OCI-LY3 (cell line): ENCODE measurements at regions not wholly inside any gene's neighbourhood (a gene's known extent, or its start where the extent isn't known, plus 50 kb on each side); places are given as distances from the start of the nearest gene placed in this dataset.

Experiments used
- H2AFZ ChIP-seq: fragments of 200-600, 300-600 bp; shearing (Covaris generic); 2 replicates; pipeline ENCODE4 v1.6.0; 2014; ENCODE audit warnings: antibody characterized with exemption, low read depth, low read length
- H3K27ac ChIP-seq: fragments of 200-600, 300-600 bp; sonication (generic); 2 replicates; pipeline ENCODE4 v1.5.1; 2014; ENCODE audit warnings: mild to moderate bottlenecking, low read length, moderate library complexity, mixed read lengths
- H3K27me3 ChIP-seq: fragments of 200-600, 300-600 bp; sonication (generic); 2 replicates; pipeline ENCODE4 v1.6.1; 2014; ENCODE audit warnings: low read depth, low read length, mixed read lengths
- H3K36me3 ChIP-seq: fragments of 200-600, 300-600 bp; sonication (generic); replicated peaks from 2 replicates; pipeline ENCODE3; 2014; ENCODE audit warnings: low read depth, low read length, mixed read lengths
- H3K4me1 ChIP-seq: fragments of 300-600, 200-600 bp; sonication (generic); 2 replicates; pipeline ENCODE4 v1.6.1; 2014; ENCODE audit warnings: low read length, mixed read lengths
- H3K4me2 ChIP-seq: fragments of 200-600, 300-600 bp; sonication (generic); 2 replicates; pipeline ENCODE4 v1.6.1; 2014; ENCODE audit warnings: low read length, mixed read lengths
- H3K4me3 ChIP-seq: fragments of 300-600, 200-600 bp; sonication (generic); 2 replicates; pipeline ENCODE4 v1.5.1; 2014; ENCODE audit warnings: antibody characterized with exemption, mild to moderate bottlenecking, low read length, moderate library complexity
- H3K79me2 ChIP-seq: fragments of 300-600, 200-600 bp; shearing (Covaris generic); 2 replicates; pipeline ENCODE4 v1.6.1; 2014; ENCODE audit warnings: mild to moderate bottlenecking, low read length, mixed read lengths
- H3K9ac ChIP-seq: fragments of 300-600, 200-600 bp; shearing (Covaris generic); 2 replicates; pipeline ENCODE4 v1.6.0; 2014; ENCODE audit warnings: mild to moderate bottlenecking, low read length, moderate library complexity
- H3K9me3 ChIP-seq: fragments of 200-600, 300-600 bp; shearing (Covaris generic); 2 replicates; pipeline ENCODE4 v1.6.1; 2014; ENCODE audit warnings: low read length, mixed read lengths; ENCODE audit not compliant: insufficient read depth
- H4K20me1 ChIP-seq: fragments of 200-600, 300-600 bp; sonication (generic); 2 replicates; pipeline ENCODE4 v1.6.1; 2016; ENCODE audit warnings: low read length, mixed read lengths; ENCODE audit not compliant: insufficient read depth
- CTCF ChIP-seq: fragments of 200-600, 300-600 bp; sonication (generic); IDR thresholded peaks from 2 replicates; pipeline ENCODE4 v1.5.1; 2014; ENCODE audit warnings: antibody characterized with exemption, low read length, low read depth
- EZH2phosphoT487 ChIP-seq: fragments of 200-600 bp; shearing (Covaris generic); IDR thresholded peaks from 2 replicates; pipeline ENCODE4 v1.6.1; 2018; ENCODE audit warnings: antibody characterized with exemption, mixed run types, low read depth

GRCh38 chr2:120555092-120555491, 180.6 kb upstream of the GLI2 start:
- Histone ChIP-seq H3K9me3 (no peaks in the 10 kb centered on the region), H3K9ac (no peak overlapping the region), H3K4me3 (no peak overlapping the region), H3K4me2 (no peak overlapping the region), H3K79me2 (no peaks in the 10 kb centered on the region), H4K20me1 (no peaks in the 10 kb centered on the region), H3K4me1 (peaks cover 4% of the 10 kb centered on the region), H2AFZ (no peak overlapping the region), H3K27ac (no peak overlapping the region), H3K27me3 (peaks cover 13% of the 10 kb centered on the region), H3K36me3 (no peaks in the 10 kb centered on the region)
- no peak for TF ChIP-seq CTCF
- TF ChIP-seq EZH2phosphoT487: no peak

- no peaks in the 10 kb centered on the region for H3K9me3 ChIP-seq
- peak overlapping the region; percentile 26 for H3K4me2 ChIP-seq
- TF ChIP-seq EZH2phosphoT487 (no peak), CTCF (no peak)
- no peaks in the 10 kb centered on the region for H3K36me3 ChIP-seq
- H4K20me1 ChIP-seq: no peaks in the 10 kb centered on the region
- H2AFZ ChIP-seq: no peak overlapping the region
- H3K4me3 ChIP-seq: 0 out of 2 replicates have a peak overlapping the region, but pooled peaks have one; percentile 6
- H3K27ac ChIP-seq: no peak overlapping the region
- 0 out of 2 replicates have a peak, but pooled peaks cover 14% of the 10 kb centered on the region for H3K27me3 ChIP-seq
- peaks cover under 1% of the 10 kb centered on the region for H3K4me1 ChIP-seq
- H3K9ac ChIP-seq: no peak overlapping the region
- no peaks in the 10 kb centered on the region for H3K79me2 ChIP-seq
Observed at GRCh38 chr2:120556911-120557310, 178.8 kb upstream of the GLI2 start.

GRCh38 chr2:120558847-120559246, 176.8 kb upstream of the GLI2 start:
- H3K27me3 ChIP-seq: 0 out of 2 replicates have a peak, but pooled peaks cover 14% of the 10 kb centered on the region
- no peak for TF ChIP-seq EZH2phosphoT487
- no peak for TF ChIP-seq CTCF
- no peak overlapping the region for H2AFZ ChIP-seq
- no peaks in the 10 kb centered on the region for H3K9me3 ChIP-seq
- no peak overlapping the region for H3K27ac ChIP-seq
- H3K79me2 ChIP-seq: no peaks in the 10 kb centered on the region
- H3K4me1 ChIP-seq: no peaks in the 10 kb centered on the region
- H3K4me3 ChIP-seq: no peak overlapping the region
- H3K9ac ChIP-seq: no peak overlapping the region
- H3K4me2 ChIP-seq: no peak overlapping the region
- no peaks in the 10 kb centered on the region for H4K20me1 ChIP-seq
- H3K36me3 ChIP-seq: no peaks in the 10 kb centered on the region

GRCh38 chr2:120559401-120559800, 176.3 kb upstream of the GLI2 start:
- Histone ChIP-seq H4K20me1 (no peaks in the 10 kb centered on the region), H3K27me3 (0 out of 2 replicates have a peak, but pooled peaks cover 13% of the 10 kb centered on the region), H3K4me2 (no peak overlapping the region), H2AFZ (no peak overlapping the region), H3K4me3 (no peak overlapping the region), H3K79me2 (no peaks in the 10 kb centered on the region), H3K4me1 (no peaks in the 10 kb centered on the region), H3K27ac (no peak overlapping the region), H3K9me3 (no peaks in the 10 kb centered on the region), H3K36me3 (no peaks in the 10 kb centered on the region), H3K9ac (no peak overlapping the region)
- no peak for TF ChIP-seq CTCF
- no peak for TF ChIP-seq EZH2phosphoT487
